H1 (cell line): ENCODE measurements at regions not wholly inside any gene's neighbourhood (a gene's known extent, or its start where the extent isn't known, plus 50 kb on each side); places are given as distances from the start of the nearest gene placed in this dataset.

Experiments
- CTCF ChIA-PET: fragments of 300-600 bp; sonication (Branson Sonifier 250); formaldehyde crosslinking; loops from one replicate; lab custom pipeline; 2021; ENCODE audit not compliant: partially characterized antibody; lab: Charles Lee
- POLR2A ChIA-PET: fragments of 300-600 bp; sonication (Branson Sonifier 250); formaldehyde crosslinking; loops from one replicate; lab custom pipeline; 2021; ENCODE audit warnings: inconsistent platforms; ENCODE audit not compliant: partially characterized antibody; lab: Charles Lee
- DNase-seq, 2 experiments: peaks; one replicate each; pipeline versions ENCODE4 v3.0.0 to v3.0.0-alpha.2; 2010 to 2022; ENCODE audit warnings: low spot score in 2 of 2, low read depth in 1 of 2, mixed read lengths in 1 of 2
- FAIRE-seq: peaks from 2 replicates; lab custom pipeline; 2011; peaks lifted over from hg19 to GRCh38; lab: Jason Lieb, UNC
- H2AFZ ChIP-seq: 2 replicates; pipeline ENCODE4 v1.8.1; 2012; ENCODE audit warnings: low read length, inconsistent platforms
- H2AK5ac ChIP-seq: 2 replicates; pipeline ENCODE4 v1.6.1; 2013; ENCODE audit warnings: low read depth, low read length
- H2BK120ac ChIP-seq: replicated peaks from 2 replicates; pipeline ENCODE3; 2013; ENCODE audit warnings: low read depth, low read length, inconsistent platforms
- H2BK12ac ChIP-seq: 2 replicates; pipeline ENCODE4 v1.6.1; 2013; ENCODE audit warnings: low read depth, low read length
- H2BK15ac ChIP-seq: 2 replicates; pipeline ENCODE4 v1.6.1; 2013; ENCODE audit warnings: low read length
- H2BK20ac ChIP-seq: 2 replicates; pipeline ENCODE4 v1.6.1; 2013; ENCODE audit warnings: low read length
- H2BK5ac ChIP-seq: 2 replicates; pipeline ENCODE4 v1.6.1; 2013; ENCODE audit warnings: low read depth, low read length
- H3K14ac ChIP-seq: 2 replicates; pipeline ENCODE4 v1.6.1; 2013; ENCODE audit warnings: inconsistent platforms; ENCODE audit not compliant: insufficient read length
- H3K18ac ChIP-seq: 2 replicates; pipeline ENCODE4 v1.6.1; 2013; ENCODE audit warnings: low read length; ENCODE audit errors: extremely low read depth
- H3K23ac ChIP-seq: 2 replicates; pipeline ENCODE4 v1.6.1; 2013; ENCODE audit warnings: inconsistent platforms; ENCODE audit not compliant: insufficient read length
- H3K23me2 ChIP-seq: 2 replicates; pipeline ENCODE4 v1.6.1; 2013; ENCODE audit warnings: low read depth, low read length
- H3K27ac ChIP-seq: 2 replicates; pipeline ENCODE4 v1.6.1; 2011; ENCODE audit warnings: low read depth, low read length, inconsistent platforms
- H3K27me3 ChIP-seq, 4 experiments: replicated peaks in 1 of 4; 1 replicate in 1 of 4; 2 replicates in 3 of 4; pipeline versions ENCODE4 v1.6.1 to v1.8.1; 2011 to 2013; ENCODE audit warnings: low read length in 3 of 4, mild to moderate bottlenecking in 3 of 4, inconsistent platforms in 2 of 4, mixed read lengths in 2 of 4, moderate library complexity in 1 of 4; ENCODE audit not compliant: control insufficient read depth in 3 of 4, insufficient read depth in 3 of 4; ENCODE audit errors: extremely low read depth in 1 of 4
- H3K36me3 ChIP-seq, 4 experiments: 2 replicates each; pipeline versions ENCODE4 v1.6.1 to v1.8.1; 2011 to 2013; ENCODE audit warnings: mild to moderate bottlenecking in 4 of 4, low read length in 3 of 4, moderate library complexity in 2 of 4, control low read depth in 1 of 4, inconsistent platforms in 1 of 4; ENCODE audit not compliant: insufficient read depth in 4 of 4, control insufficient read depth in 2 of 4
- H3K4ac ChIP-seq: replicated peaks from 2 replicates; pipeline ENCODE3; 2013; ENCODE audit warnings: low read length, low read depth, mixed read lengths, inconsistent platforms; ENCODE audit not compliant: insufficient read length
- H3K4me1 ChIP-seq, 4 experiments: replicated peaks in 1 of 4; 1 replicate in 1 of 4; 2 replicates in 3 of 4; pipeline versions ENCODE4 v1.6.1 to v1.8.1; 2011 to 2013; ENCODE audit warnings: low read length in 3 of 4, inconsistent platforms in 2 of 4, mixed read lengths in 1 of 4; ENCODE audit not compliant: insufficient read depth in 4 of 4, control insufficient read depth in 3 of 4
- H3K4me2 ChIP-seq, 2 experiments: 2 replicates each; pipeline versions ENCODE4 v1.6.1 to v1.8.1; 2011 to 2013; ENCODE audit warnings: low read depth in 2 of 2, low read length in 2 of 2, control low read depth in 1 of 2, inconsistent platforms in 1 of 2, mild to moderate bottlenecking in 1 of 2; ENCODE audit not compliant: insufficient read depth in 1 of 2
- H3K4me3 ChIP-seq, 4 experiments: fragments of 200-600, 300-600 bp in 1 of 4; sonication (generic), shearing (Covaris generic), sonication (Bioruptor Twin) in 1 of 4; 2 replicates each; pipeline versions ENCODE4 v1.5.1 to v1.8.1; 2011 to 2016; ENCODE audit warnings: low read length in 4 of 4, low read depth in 3 of 4, control low read depth in 2 of 4, inconsistent platforms in 2 of 4, mild to moderate bottlenecking in 2 of 4, mixed read lengths in 1 of 4, moderate library complexity in 1 of 4; ENCODE audit not compliant: insufficient read depth in 2 of 4; ENCODE audit errors: extremely low read depth in 1 of 4
- H3K56ac ChIP-seq: replicated peaks from 2 replicates; pipeline ENCODE3; 2013; ENCODE audit warnings: low read depth, mild to moderate bottlenecking, mixed read lengths, low read length, inconsistent platforms; ENCODE audit not compliant: insufficient read length
- H3K79me1 ChIP-seq: 2 replicates; pipeline ENCODE4 v1.6.1; 2013; ENCODE audit warnings: low read depth, low read length, control low read depth
- H3K79me2 ChIP-seq, 2 experiments: 2 replicates each; pipeline versions ENCODE4 v1.6.1 to v1.8.1; 2012 to 2013; ENCODE audit warnings: low read length in 2 of 2, mild to moderate bottlenecking in 2 of 2, inconsistent platforms in 1 of 2; ENCODE audit not compliant: insufficient read depth in 2 of 2, control insufficient read depth in 1 of 2
- H3K9ac ChIP-seq, 4 experiments: replicated peaks in 1 of 4; 1 replicate in 1 of 4; 2 replicates in 3 of 4; pipeline versions ENCODE4 v1.6.1 to v1.8.1; 2011 to 2013; ENCODE audit warnings: low read depth in 3 of 4, low read length in 3 of 4, control low read depth in 2 of 4, mild to moderate bottlenecking in 2 of 4, moderate library complexity in 2 of 4, inconsistent platforms in 1 of 4; ENCODE audit errors: extremely low read depth in 1 of 4
- H3K9me3 ChIP-seq, 2 experiments: 2 replicates each; pipeline versions ENCODE4 v1.6.1 to v1.8.1; 2012 to 2013; ENCODE audit warnings: mild to moderate bottlenecking in 2 of 2, moderate library complexity in 2 of 2, control low read depth in 1 of 2, inconsistent platforms in 1 of 2, low read depth in 1 of 2, low read length in 1 of 2, mixed read lengths in 1 of 2; ENCODE audit not compliant: insufficient read depth in 2 of 2
- H4K20me1 ChIP-seq, 2 experiments: replicated peaks in 1 of 2; 2 replicates each; pipeline versions ENCODE3 to v1.8.1; 2011 to 2013; ENCODE audit warnings: inconsistent platforms in 2 of 2, low read length in 2 of 2, mild to moderate bottlenecking in 1 of 2; ENCODE audit not compliant: insufficient read depth in 2 of 2, control insufficient read depth in 1 of 2
- H4K5ac ChIP-seq: 2 replicates; pipeline ENCODE4 v1.6.1; 2013; ENCODE audit warnings: low read length, low read depth, mixed read lengths, inconsistent platforms; ENCODE audit not compliant: insufficient read length
- H4K8ac ChIP-seq: 2 replicates; pipeline ENCODE4 v1.8.0; 2013; ENCODE audit warnings: mild to moderate bottlenecking, moderate library complexity, low read length, inconsistent platforms; ENCODE audit not compliant: insufficient read depth; ENCODE audit errors: extremely low read depth
- H4K91ac ChIP-seq: replicated peaks from 2 replicates; pipeline ENCODE3; 2013; ENCODE audit warnings: low read length, mixed read lengths, inconsistent platforms; ENCODE audit not compliant: insufficient read length
- ASH2L ChIP-seq: fragments of 200-600, 300-600 bp; sonication (generic); IDR thresholded peaks from one replicate; pipeline ENCODE4 v1.7.1; 2017; ENCODE audit warnings: low read length
- CHD1 ChIP-seq: IDR thresholded peaks from 2 replicates; pipeline ENCODE4 v1.6.1; 2012; ENCODE audit warnings: low read depth, low read length, improper control_type of control experiment
- EP300 ChIP-seq, 2 experiments: IDR thresholded peaks; 1 replicate in 1 of 2; 2 replicates in 1 of 2; pipeline ENCODE4 v1.6.1; 2011 to 2012; ENCODE audit warnings: low read depth in 2 of 2, low read length in 2 of 2, mild to moderate bottlenecking in 2 of 2, borderline replicate concordance in 1 of 2, inconsistent platforms in 1 of 2, moderate library complexity in 1 of 2
- EZH2 ChIP-seq: fragments of 200-600 bp; sonication (generic); IDR thresholded peaks from 2 replicates; pipeline ENCODE4 v1.7.1; 2012; ENCODE audit warnings: low read depth, mild to moderate bottlenecking, moderate library complexity, low read length, inconsistent platforms; ENCODE audit not compliant: severe bottlenecking
- KDM5A ChIP-seq: fragments of 200-600 bp; IDR thresholded peaks from 2 replicates; pipeline ENCODE4 v1.7.1; 2012; ENCODE audit warnings: mild to moderate bottlenecking, low read length, inconsistent platforms, mixed read lengths
- NANOG ChIP-seq: IDR thresholded peaks from 2 replicates; pipeline ENCODE4 v1.6.1; 2011; ENCODE audit warnings: low read length, low read depth, mild to moderate bottlenecking, inconsistent platforms; ENCODE audit not compliant: insufficient read depth, poor library complexity, severe bottlenecking
- SP1 ChIP-seq: IDR thresholded peaks from 2 replicates; pipeline ENCODE4 v1.6.1; 2011; ENCODE audit warnings: low read depth, low read length
- YY1 ChIP-seq: IDR thresholded peaks from 2 replicates; pipeline ENCODE4 v1.6.1; 2011; ENCODE audit warnings: low read depth, mild to moderate bottlenecking, low read length
- WGBS, 2 experiments: shearing (Covaris generic) in 1 of 2; methylation state at CpG; one replicate each; pipeline versions ENCODE4 v1.1.6 to v1.1.7; 2013 to 2015; ENCODE audit warnings: low lambda C conversion rate in 2 of 2, mixed read lengths in 2 of 2, inconsistent platforms in 1 of 2, low coverage in 1 of 2, missing lambda C conversion rate in 1 of 2; ENCODE audit not compliant: insufficient replicate concordance in 2 of 2, insufficient coverage in 1 of 2, insufficient read length in 1 of 2; ENCODE audit errors: extremely low coverage in 1 of 2, missing lambda C conversion rate in 1 of 2; 5-methylcytosine and 5-hydroxymethylcytosine counted together
- TF ChIP-seq, protein P1 (sequence below): IDR thresholded peaks from 2 replicates; pipeline ENCODE4 v1.6.1; 2011; ENCODE audit warnings: low read depth, mild to moderate bottlenecking, low read length; ENCODE audit not compliant: insufficient read depth

DNA sequence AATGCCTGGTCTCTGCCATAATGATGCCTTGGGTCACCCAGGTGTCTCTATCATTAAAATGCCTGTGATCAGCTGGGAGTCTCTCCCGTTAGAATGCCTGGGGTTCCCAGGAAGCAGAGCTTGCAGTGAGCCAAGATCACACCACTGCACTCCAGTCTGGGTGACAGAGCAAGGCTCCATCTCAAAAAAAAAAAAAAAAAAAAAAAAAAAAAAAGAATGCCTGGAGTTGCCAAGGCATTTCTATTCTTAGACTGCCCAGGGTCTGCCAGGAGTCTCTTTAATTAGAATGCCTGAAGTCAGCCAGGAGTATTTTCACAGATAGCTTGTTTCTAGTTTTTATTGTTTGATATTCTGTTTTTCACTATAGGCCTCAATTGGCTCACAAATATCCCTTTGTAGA is 1552.5 kb downstream of the UQCRFS1 start:
- H4K5ac ChIP-seq, result no peak overlapping the region
- no peak overlapping the region for H2BK15ac ChIP-seq
- POLR2A ChIA-PET, result no interaction called here
- H2BK5ac ChIP-seq, result no peak overlapping the region
- H2AFZ ChIP-seq, result no peak overlapping the region
- no peaks in the 10 kb centered on the region for H3K4me1 ChIP-seq
- TF ChIP-seq ASH2L (no peak), CHD1 (no peak), NANOG (no peak), EZH2 (no peak), KDM5A (no peak), EP300 (IDR thresholded peaks at IDR 0.05; ENCODE audit: borderline replicate concordance in 1 of 2, low read depth in 2 of 2, low read length in 2 of 2) (no peak), SP1 (no peak), YY1 (no peak)
- TF ChIP-seq, protein P1, sequence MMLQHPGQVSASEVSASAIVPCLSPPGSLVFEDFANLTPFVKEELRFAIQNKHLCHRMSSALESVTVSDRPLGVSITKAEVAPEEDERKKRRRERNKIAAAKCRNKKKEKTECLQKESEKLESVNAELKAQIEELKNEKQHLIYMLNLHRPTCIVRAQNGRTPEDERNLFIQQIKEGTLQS, result no peak
- peaks cover 55 to 60% of the 10 kb centered on the region in 2 experiments for H3K9me3 ChIP-seq
- H3K56ac ChIP-seq, result no peak overlapping the region
- no peak overlapping the region for H3K27ac ChIP-seq
- H3K4me2 ChIP-seq, result no peak overlapping the region
- WGBS, 2 experiments, result 36% methylated on average over 1 of the region's 1 CpG; no CpG with 5 or more reads in 1 of the 2 experiments
- H2BK12ac ChIP-seq, result no peak overlapping the region
- H3K9ac ChIP-seq, result no peak overlapping the region
- no peaks in the 10 kb centered on the region for H4K20me1 ChIP-seq
- H3K79me1 ChIP-seq, result no peaks in the 10 kb centered on the region
- H4K91ac ChIP-seq, result no peak overlapping the region
- H3K23ac ChIP-seq, result no peak overlapping the region
- CTCF ChIA-PET, result no interaction called here
- H3K36me3 ChIP-seq, result no peaks in the 10 kb centered on the region
- H4K8ac ChIP-seq, result no peak overlapping the region
- no peak overlapping the region for H2BK20ac ChIP-seq
- no peak overlapping the region for H3K18ac ChIP-seq
- H3K14ac ChIP-seq, result no peak overlapping the region
- no peak for FAIRE-seq
- no peaks in the 10 kb centered on the region for H3K23me2 ChIP-seq
- no peak overlapping the region for H3K4ac ChIP-seq
- H2AK5ac ChIP-seq, result no peak overlapping the region
- H3K79me2 ChIP-seq, result no peaks in the 10 kb centered on the region
- H2BK120ac ChIP-seq, result no peak overlapping the region
- DNase-seq, result no peak
- no peaks in the 10 kb centered on the region for H3K27me3 ChIP-seq
- H3K4me3 ChIP-seq, result no peak overlapping the region
